ENCODE measurements at regions not wholly inside any gene's neighbourhood (a gene's known extent, or its start where the extent isn't known, plus 50 kb on each side); places are given as distances from the start of the nearest gene placed in this dataset.

- H3K9me3 ChIP-seq (ENCODE audit: insufficient read depth in 2 of 2, low read depth in 1 of 2, low read length in 1 of 2): no peaks in the 10 kb centered on the region
- H3K23me2 ChIP-seq (ENCODE audit: low read depth, low read length): no peaks in the 10 kb centered on the region; the same call in 1 of the 2 replicates
- no peak overlapping the region for H3K4me3 ChIP-seq (ENCODE audit: extremely low read depth in 1 of 4, insufficient read depth in 2 of 4, low read depth in 3 of 4, low read length in 4 of 4)
- H3K4ac ChIP-seq (replicated peaks; ENCODE audit: insufficient read length, low read depth, low read length): no peak overlapping the region
- no peaks in the 10 kb centered on the region for H4K20me1 ChIP-seq (replicated peaks in 1 of 2; ENCODE audit: control insufficient read depth in 1 of 2, insufficient read depth in 2 of 2, low read length in 2 of 2)
- POLR2A ChIA-PET (ENCODE audit: partially characterized antibody): no interaction called here
- H3K36me3 ChIP-seq (ENCODE audit: control insufficient read depth in 2 of 4, insufficient read depth in 4 of 4, low read length in 3 of 4): no peaks in the 10 kb centered on the region
- WGBS, 2 experiments (ENCODE audit: extremely low coverage in 1 of 2, insufficient coverage in 1 of 2, insufficient read length in 1 of 2, insufficient replicate concordance in 2 of 2, low coverage in 1 of 2, low lambda C conversion rate in 2 of 2, missing lambda C conversion rate in 1 of 2): 89% methylated on average over 5 of the region's 5 CpGs; no CpG with 5 or more reads in 1 of the 2 experiments
- no peak overlapping the region for H4K91ac ChIP-seq (replicated peaks; ENCODE audit: insufficient read length, low read length)
- H2BK5ac ChIP-seq (ENCODE audit: low read depth, low read length): no peak overlapping the region
- no peaks in the 10 kb centered on the region for H3K79me2 ChIP-seq (ENCODE audit: control insufficient read depth in 1 of 2, insufficient read depth in 2 of 2, low read length in 2 of 2)
- no peak overlapping the region for H3K4me2 ChIP-seq (ENCODE audit: insufficient read depth in 1 of 2, low read depth in 2 of 2, low read length in 2 of 2)
- no peak overlapping the region for H2AK5ac ChIP-seq (ENCODE audit: low read depth, low read length)
- no peak overlapping the region for H3K27ac ChIP-seq (ENCODE audit: low read depth, low read length)
- H2BK15ac ChIP-seq (ENCODE audit: low read length): no peak overlapping the region
- no peaks in the 10 kb centered on the region for H3K4me1 ChIP-seq (replicated peaks in 1 of 4; ENCODE audit: control insufficient read depth in 3 of 4, insufficient read depth in 4 of 4, low read length in 3 of 4)
- no peak overlapping the region for H3K18ac ChIP-seq (ENCODE audit: extremely low read depth, low read length)
- no peak overlapping the region for H4K8ac ChIP-seq (ENCODE audit: extremely low read depth, insufficient read depth, low read length)
- no peak for TF ChIP-seq JUND (IDR thresholded peaks at IDR 0.05; ENCODE audit: low read length)
- TF ChIP-seq KDM1A (IDR thresholded peaks at IDR 0.05; ENCODE audit: borderline replicate concordance, low read length): peak; percentile 29; the same call in 1 of the 2 replicates
- TF ChIP-seq TCF12 (IDR thresholded peaks at IDR 0.05; ENCODE audit: low read depth, low read length): no peak
- TF ChIP-seq SP4 (IDR thresholded peaks at IDR 0.05; ENCODE audit: low read length): no peak
- no peak for TF ChIP-seq SP1 (IDR thresholded peaks at IDR 0.05; ENCODE audit: low read depth, low read length)
- no peak overlapping the region for H4K5ac ChIP-seq (ENCODE audit: insufficient read length, low read depth, low read length)
- H3K23ac ChIP-seq (ENCODE audit: insufficient read length): no peak overlapping the region
- CTCF ChIA-PET (ENCODE audit: partially characterized antibody): interaction anchor here (0.8 to 11.7 kb wide), 20 partner anchors 11 to 274 kb away, joined by 3 to 193 read pairs (median 6); no protein-coding TSS in a partner anchor
- DNase-seq (ENCODE audit: low read depth in 1 of 2, low spot score in 2 of 2) (no peak), FAIRE-seq (no peak)
- no peak overlapping the region for H2BK12ac ChIP-seq (ENCODE audit: low read depth, low read length)
- no peak overlapping the region for H3K14ac ChIP-seq (ENCODE audit: insufficient read length)
- no peak overlapping the region for H3K56ac ChIP-seq (replicated peaks; ENCODE audit: insufficient read length, low read depth, low read length)
- no peaks in the 10 kb centered on the region for H3K79me1 ChIP-seq (ENCODE audit: low read depth, low read length)
- H3K9ac ChIP-seq (replicated peaks in 1 of 4; ENCODE audit: extremely low read depth in 1 of 4, low read depth in 3 of 4, low read length in 3 of 4): no peak overlapping the region
- H3K27me3 ChIP-seq (replicated peaks in 1 of 4; ENCODE audit: control insufficient read depth in 3 of 4, extremely low read depth in 1 of 4, insufficient read depth in 3 of 4, low read length in 3 of 4): no peaks in the 10 kb centered on the region
- H2BK20ac ChIP-seq (ENCODE audit: low read length): no peak overlapping the region
- no peak overlapping the region for H2AFZ ChIP-seq (ENCODE audit: low read length)
- H2BK120ac ChIP-seq (replicated peaks; ENCODE audit: low read depth, low read length): no peak overlapping the region
Measured at GRCh38 chr12:107406932-107407331, 278.7 kb upstream of the PWP1 start.

Measured in H1 (cell line).